Omental fat pad (tissue), 3 donors: ENCODE measurements at regions not wholly inside any gene's neighbourhood (a gene's known extent, or its start where the extent isn't known, plus 50 kb on each side); places are given as distances from the start of the nearest gene placed in this dataset.

Experiments used
- ATAC-seq: fragments of 150-250 bp; one replicate; pipeline ENCODE4 v1.9.1; 2016; ENCODE audit warnings: mild to moderate bottlenecking, moderate library complexity; ENCODE audit not compliant: low FRiP score
- DNase-seq: peaks from one replicate; pipeline ENCODE4 v3.0.0-alpha.2; 2019; ENCODE audit warnings: low spot score
- CTCF ChIP-seq, 3 donors: fragments of 450-650 bp; IDR thresholded peaks; one replicate each; pipeline ENCODE4 v1.5.1; 2016 to 2017; ENCODE audit warnings: antibody characterized with exemption in 3 of 3, mild to moderate bottlenecking in 3 of 3, moderate library complexity in 2 of 3

GRCh38 chr3:76940181-76940770, 99.6 kb upstream of the ROBO2 start:
- no peak for ATAC-seq
- DNase-seq, result no peak
- TF ChIP-seq CTCF (IDR thresholded peaks at IDR 0.05), result no peak

GRCh38 chr3:76941376-76941775, 98.5 kb upstream of the ROBO2 start:
- no peak for TF ChIP-seq CTCF (IDR thresholded peaks at IDR 0.05)
- no peak for ATAC-seq
- DNase-seq, result no peak

- ATAC-seq (no peak), DNase-seq (no peak)
These were observed 97.8 kb upstream of the ROBO2 start for GRCh38 chr3:76942101-76942500.

DNA sequence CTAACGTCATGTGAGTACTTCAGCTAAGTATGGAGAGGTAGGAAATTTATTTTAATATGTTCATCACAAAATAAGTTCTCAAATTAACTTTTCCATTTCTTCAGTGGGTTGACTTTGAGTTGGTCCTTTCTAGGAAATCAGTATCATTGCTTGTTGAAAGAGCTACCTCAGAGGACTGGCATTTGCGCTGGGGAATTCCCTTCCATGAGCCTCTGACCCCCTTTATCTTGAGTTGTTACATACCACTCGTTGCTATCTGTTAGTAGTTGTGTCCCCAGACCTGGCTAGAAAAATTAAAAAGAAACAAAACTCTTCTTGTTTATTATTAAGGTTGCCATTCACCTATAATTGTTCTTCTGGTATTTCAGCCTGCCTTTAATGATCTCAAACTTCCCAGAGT, 96.8 kb upstream of the ROBO2 start:
- DNase-seq, result no peak
- ATAC-seq, result no peak
- TF ChIP-seq CTCF (IDR thresholded peaks at IDR 0.05), result no peak

More at GRCh38 chr3:76942101-76942500, 97.8 kb upstream of the ROBO2 start:
- TF ChIP-seq CTCF (IDR thresholded peaks at IDR 0.05), result no peak

GRCh38 chr3:76943671-76944070, 96.2 kb upstream of the ROBO2 start:
- no peak for TF ChIP-seq CTCF (IDR thresholded peaks at IDR 0.05)
- DNase-seq (no peak), ATAC-seq (no peak)

DNA sequence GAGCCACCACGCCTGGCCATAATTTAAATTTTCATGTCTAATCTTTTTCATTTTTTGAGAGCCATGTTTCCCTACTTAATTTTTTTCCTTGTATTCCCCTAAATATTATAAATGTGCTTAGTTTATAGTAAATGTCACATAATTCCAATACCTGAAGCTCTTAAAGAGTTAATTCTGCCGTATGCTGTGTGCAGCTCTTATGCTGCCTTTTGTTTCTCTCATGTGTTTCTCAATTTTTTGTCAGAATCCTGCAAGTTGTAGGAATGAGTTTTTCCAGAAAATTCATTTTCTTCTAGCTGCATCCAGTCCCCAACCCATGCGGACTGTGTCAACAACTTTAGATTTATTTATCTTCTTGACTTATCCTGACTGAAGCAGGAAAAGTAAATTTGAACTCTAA, 90.9 kb upstream of the ROBO2 start:
- DNase-seq, result no peak
- TF ChIP-seq CTCF (IDR thresholded peaks at IDR 0.05), result no peak
- no peak for ATAC-seq

DNA sequence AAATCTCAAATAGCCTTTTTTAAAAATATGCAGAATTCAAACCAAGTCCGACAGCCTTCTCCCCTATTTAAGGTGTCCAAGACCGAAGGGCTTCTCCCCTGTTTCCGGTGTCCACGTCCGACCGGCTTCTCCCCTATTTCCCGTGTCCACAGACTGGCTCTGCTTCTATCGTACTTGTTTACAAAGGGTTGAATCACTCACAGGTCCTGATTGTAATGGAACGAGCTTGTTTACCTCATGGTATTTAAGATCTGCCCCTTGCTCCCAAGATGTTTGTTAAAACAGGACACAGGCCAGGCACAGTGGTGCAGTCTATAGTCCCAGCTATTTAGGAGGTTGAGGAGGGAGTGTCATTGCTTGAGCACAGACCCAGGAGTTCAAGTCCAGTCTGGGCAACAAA, 90.4 kb upstream of the ROBO2 start:
- ATAC-seq (no peak), DNase-seq (no peak)
- TF ChIP-seq CTCF (IDR thresholded peaks at IDR 0.05), result no peak
